C4-2B (cell line): ENCODE measurements at regions not wholly inside any gene's neighbourhood (a gene's known extent, or its start where the extent isn't known, plus 50 kb on each side); places are given as distances from the start of the nearest gene placed in this dataset.

Source experiments
- ZFX ChIP-seq: fragments of 450-650 bp; IDR thresholded peaks from 2 replicates; pipeline ENCODE4 v1.6.1; 2017
- TF ChIP-seq, protein P1 (sequence below): fragments of 450-650 bp; conservative IDR thresholded peaks from 2 replicates; pipeline ENCODE4 v1.5.1; 2017; ENCODE audit warnings: mild to moderate bottlenecking

DNA sequence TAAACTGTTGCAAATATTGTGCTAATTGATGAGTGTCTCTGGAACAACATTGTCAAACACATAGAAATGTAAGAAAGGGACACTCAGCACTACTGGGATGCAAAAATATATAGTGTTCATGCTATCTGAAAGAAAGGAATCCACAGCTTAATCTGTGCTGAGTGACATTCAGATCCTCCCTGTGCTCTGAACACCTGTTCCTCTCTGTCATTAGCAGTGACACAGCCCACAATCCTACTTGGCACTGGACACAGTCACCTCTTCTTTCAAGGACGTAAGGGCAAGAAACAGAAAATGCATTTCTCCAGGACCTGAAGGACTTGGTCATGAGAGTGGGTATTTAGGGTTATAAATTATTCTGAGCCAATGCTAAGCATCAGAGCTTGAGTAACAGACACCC is 121.4 kb upstream of the SV2C start:
- TF ChIP-seq, protein P1, sequence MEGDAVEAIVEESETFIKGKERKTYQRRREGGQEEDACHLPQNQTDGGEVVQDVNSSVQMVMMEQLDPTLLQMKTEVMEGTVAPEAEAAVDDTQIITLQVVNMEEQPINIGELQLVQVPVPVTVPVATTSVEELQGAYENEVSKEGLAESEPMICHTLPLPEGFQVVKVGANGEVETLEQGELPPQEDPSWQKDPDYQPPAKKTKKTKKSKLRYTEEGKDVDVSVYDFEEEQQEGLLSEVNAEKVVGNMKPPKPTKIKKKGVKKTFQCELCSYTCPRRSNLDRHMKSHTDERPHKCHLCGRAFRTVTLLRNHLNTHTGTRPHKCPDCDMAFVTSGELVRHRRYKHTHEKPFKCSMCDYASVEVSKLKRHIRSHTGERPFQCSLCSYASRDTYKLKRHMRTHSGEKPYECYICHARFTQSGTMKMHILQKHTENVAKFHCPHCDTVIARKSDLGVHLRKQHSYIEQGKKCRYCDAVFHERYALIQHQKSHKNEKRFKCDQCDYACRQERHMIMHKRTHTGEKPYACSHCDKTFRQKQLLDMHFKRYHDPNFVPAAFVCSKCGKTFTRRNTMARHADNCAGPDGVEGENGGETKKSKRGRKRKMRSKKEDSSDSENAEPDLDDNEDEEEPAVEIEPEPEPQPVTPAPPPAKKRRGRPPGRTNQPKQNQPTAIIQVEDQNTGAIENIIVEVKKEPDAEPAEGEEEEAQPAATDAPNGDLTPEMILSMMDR: no peak
- TF ChIP-seq ZFX: no peak
